HCT116 (cell line): ENCODE measurements at regions not wholly inside any gene's neighbourhood (a gene's known extent, or its start where the extent isn't known, plus 50 kb on each side); places are given as distances from the start of the nearest gene placed in this dataset.

Experiments used
- ATAC-seq: fragments of 200-7000 bp; cut with Tn5 transposase; 2 replicates; pipeline ENCODE4 v1.9.1; 2020; ENCODE audit warnings: mild to moderate bottlenecking, moderate library complexity
- BruUV-seq: library from RNA; stranded (reverse); fragments of 400-500 nt; replicated peaks from 2 replicates; lab custom pipeline; 2021; lab: Mats Ljungman, UMichigan
- CTCF ChIA-PET: fragments of 300-600 bp; sonication (Branson Sonifier 250); formaldehyde crosslinking; loops from one replicate; lab custom pipeline; 2021; ENCODE audit warnings: antibody characterized with exemption; lab: Charles Lee
- POLR2A ChIA-PET: fragments of 300-600, 350-600 bp; sonication (Branson Sonifier 250); formaldehyde crosslinking; loops from one replicate; lab custom pipeline; 2021; ENCODE audit warnings: antibody characterized with exemption; lab: Charles Lee
- RAD21 ChIA-PET, 2 experiments: fragments of 300-600 bp; sonication (Branson Sonifier 250); formaldehyde crosslinking; loops; one replicate each; lab custom pipeline; 2023; ENCODE audit warnings: low total read pairs in 2 of 2; ENCODE audit not compliant: uncharacterized antibody in 2 of 2, unreplicated experiment in 2 of 2, low non-redundant PET in 1 of 2; lab: Charles Lee
- DNase-seq: peaks from one replicate; pipeline ENCODE4 v3.0.0-alpha.2; 2010; ENCODE audit warnings: low read depth, low spot score
- H2AFZ ChIP-seq: fragments of 200-600 bp; shearing (Covaris generic), sonication (generic); 2 replicates; pipeline ENCODE4 v1.6.1; 2017; ENCODE audit warnings: low read depth, mixed run types, mixed read lengths, antibody characterized with exemption, low read length; ENCODE audit not compliant: poor library complexity, severe bottlenecking
- H3K27ac ChIP-seq: 2 replicates; pipeline ENCODE4 v1.5.1; 2012; ENCODE audit warnings: low read depth, low read length
- H3K27me3 ChIP-seq: fragments of 200-600 bp; sonication (generic); 2 replicates; pipeline ENCODE4 v1.6.1; 2016; ENCODE audit warnings: mixed run types, low read length, mixed read lengths; ENCODE audit not compliant: insufficient read depth
- H3K36me3 ChIP-seq, 2 experiments: fragments of 200-500 bp in 1 of 2; fragments of 200-600 bp in 1 of 2; sonication (Bioruptor generic) in 1 of 2; sonication (generic) in 1 of 2; 2 replicates each; pipeline versions ENCODE4 v1.5.1 to v1.6.1; 2014 to 2016; ENCODE audit warnings: low read length in 2 of 2, inconsistent platforms in 1 of 2, mixed read lengths in 1 of 2, mixed run types in 1 of 2; ENCODE audit not compliant: insufficient read depth in 2 of 2, control insufficient read depth in 1 of 2
- H3K4me1 ChIP-seq, 2 experiments: fragments of 200-600 bp in 1 of 2; sonication (generic) in 1 of 2; 2 replicates each; pipeline versions ENCODE4 v1.5.1 to v1.6.1; 2012 to 2017; ENCODE audit warnings: low read length in 2 of 2, inconsistent platforms in 1 of 2, mild to moderate bottlenecking in 1 of 2, mixed read lengths in 1 of 2, mixed run types in 1 of 2, moderate library complexity in 1 of 2; ENCODE audit not compliant: insufficient read depth in 2 of 2, control insufficient read depth in 1 of 2
- H3K4me2 ChIP-seq: fragments of 200-600 bp; sonication (generic); 2 replicates; pipeline ENCODE4 v1.6.1; 2017; ENCODE audit warnings: mixed run types, low read length, mixed read lengths
- H3K4me3 ChIP-seq, 2 experiments: fragments of 200-600 bp in 1 of 2; sonication (generic) in 1 of 2; replicated peaks in 1 of 2; 2 replicates each; pipeline ENCODE4 v1.5.1; 2011 to 2016; ENCODE audit warnings: low read length in 2 of 2, control low read depth in 1 of 2, low read depth in 1 of 2, mild to moderate bottlenecking in 1 of 2, mixed read lengths in 1 of 2, mixed run types in 1 of 2
- H3K79me2 ChIP-seq: fragments of 200-600 bp; sonication (generic); 2 replicates; pipeline ENCODE4 v1.6.1; 2017; ENCODE audit warnings: mild to moderate bottlenecking, mixed run types, low read length, moderate library complexity, mixed read lengths; ENCODE audit not compliant: insufficient read depth
- H3K9ac ChIP-seq: fragments of 200-600 bp; sonication (generic); 2 replicates; pipeline ENCODE4 v1.6.1; 2016; ENCODE audit warnings: low read length, mixed read lengths
- H3K9me2 ChIP-seq: fragments of 200-600 bp; sonication (generic), shearing (Covaris generic); 2 replicates; pipeline ENCODE4 v1.6.1; 2017; ENCODE audit warnings: mixed run types, mild to moderate bottlenecking, moderate library complexity; ENCODE audit not compliant: insufficient read depth
- H3K9me3 ChIP-seq, 2 experiments: fragments of 200-500 bp in 1 of 2; fragments of 200-600 bp in 1 of 2; sonication (Bioruptor generic) in 1 of 2; sonication (generic) in 1 of 2; 2 replicates each; pipeline ENCODE4 v1.6.1; 2014 to 2017; ENCODE audit warnings: low read length in 2 of 2, mixed read lengths in 2 of 2, inconsistent platforms in 1 of 2, low read depth in 1 of 2, mild to moderate bottlenecking in 1 of 2, mixed run types in 1 of 2, moderate library complexity in 1 of 2; ENCODE audit not compliant: control insufficient read depth in 1 of 2, insufficient read depth in 1 of 2
- H4K20me1 ChIP-seq: fragments of 200-600 bp; sonication (generic), shearing (Covaris generic); 2 replicates; pipeline ENCODE4 v1.6.1; 2017; ENCODE audit warnings: mixed run types, mild to moderate bottlenecking, moderate library complexity; ENCODE audit not compliant: insufficient read depth
- CBX3 ChIP-seq: IDR thresholded peaks from 2 replicates; pipeline ENCODE4 v1.6.1; 2012; ENCODE audit warnings: low read depth
- CEBPB ChIP-seq: IDR thresholded peaks from 2 replicates; pipeline ENCODE4 v1.6.1; 2012; ENCODE audit warnings: low read depth
- EGR1 ChIP-seq: IDR thresholded peaks from 2 replicates; pipeline ENCODE4 v1.6.1; 2012; ENCODE audit warnings: low read depth
- ELF1 ChIP-seq: IDR thresholded peaks from 2 replicates; pipeline ENCODE4 v1.6.1; 2012; ENCODE audit warnings: low read depth, borderline replicate concordance
- EZH2phosphoT487 ChIP-seq: fragments of 200-600 bp; IDR thresholded peaks from 2 replicates; pipeline ENCODE4 v1.6.1; 2018; ENCODE audit warnings: antibody characterized with exemption, borderline replicate concordance
- FOSL1 ChIP-seq: IDR thresholded peaks from 2 replicates; pipeline ENCODE4 v1.6.1; 2012; ENCODE audit warnings: low read depth
- JUND ChIP-seq: IDR thresholded peaks from 2 replicates; pipeline ENCODE4 v1.6.1; 2012
- POLR2A ChIP-seq: IDR thresholded peaks from 2 replicates; pipeline ENCODE4 v1.7.0; 2011; ENCODE audit warnings: borderline replicate concordance; ENCODE audit not compliant: insufficient read depth, insufficient read length; ENCODE audit errors: extremely low read depth
- POLR2AphosphoS5 ChIP-seq: IDR thresholded peaks from 2 replicates; pipeline ENCODE4 v1.6.1; 2011; ENCODE audit warnings: mild to moderate bottlenecking, low read depth, low read length, moderate library complexity
- RAD21 ChIP-seq: IDR thresholded peaks from 2 replicates; pipeline ENCODE4 v1.6.1; 2012; ENCODE audit warnings: low read depth, mild to moderate bottlenecking
- SIN3A ChIP-seq: IDR thresholded peaks from 2 replicates; pipeline ENCODE4 v1.6.1; 2012; ENCODE audit warnings: low read depth
- SP1 ChIP-seq: IDR thresholded peaks from 2 replicates; pipeline ENCODE4 v1.6.1; 2012; ENCODE audit warnings: low read depth
- TCF7L2 ChIP-seq: IDR thresholded peaks from 2 replicates; pipeline ENCODE4 v1.7.0; 2011; ENCODE audit warnings: borderline replicate concordance, inconsistent platforms; ENCODE audit not compliant: insufficient read depth, insufficient read length; ENCODE audit errors: extremely low read depth
- YY1 ChIP-seq: IDR thresholded peaks from 2 replicates; pipeline ENCODE4 v1.6.1; 2011; ENCODE audit warnings: low read length, low read depth, moderate library complexity, mild to moderate bottlenecking; ENCODE audit not compliant: insufficient replicate concordance; ENCODE audit errors: extremely low read depth
- ZFX ChIP-seq: fragments of 450-650 bp; IDR thresholded peaks from 2 replicates; pipeline ENCODE4 v1.6.1; 2017
- ZNF274 ChIP-seq: fragments of 200-500 bp; sonication (Bioruptor generic); IDR thresholded peaks from 2 replicates; pipeline ENCODE4 v1.6.1; 2014; ENCODE audit warnings: mild to moderate bottlenecking, low read depth, low read length, inconsistent platforms
- intact Hi-C: fragments of 100-400 bp; cut with micrococcal nuclease; formaldehyde crosslinking; loops from 2 replicates; pipeline ENCODE4 v1.10.0; 2022
- TF ChIP-seq, protein P1 (sequence below): IDR thresholded peaks from 2 replicates; pipeline ENCODE4 v1.6.1; 2012
- TF ChIP-seq, protein P2 (sequence below): IDR thresholded peaks from 2 replicates; pipeline ENCODE4 v1.6.1; 2012; ENCODE audit warnings: low read depth
- TF ChIP-seq, protein P3 (sequence below): IDR thresholded peaks from 2 replicates; pipeline ENCODE4 v1.6.1; 2011; ENCODE audit warnings: mild to moderate bottlenecking, low read length, moderate library complexity; ENCODE audit not compliant: insufficient replicate concordance; ENCODE audit errors: extremely low read depth
- TF ChIP-seq, protein P4 (sequence below): IDR thresholded peaks from 2 replicates; pipeline ENCODE4 v1.6.1; 2012

DNA sequence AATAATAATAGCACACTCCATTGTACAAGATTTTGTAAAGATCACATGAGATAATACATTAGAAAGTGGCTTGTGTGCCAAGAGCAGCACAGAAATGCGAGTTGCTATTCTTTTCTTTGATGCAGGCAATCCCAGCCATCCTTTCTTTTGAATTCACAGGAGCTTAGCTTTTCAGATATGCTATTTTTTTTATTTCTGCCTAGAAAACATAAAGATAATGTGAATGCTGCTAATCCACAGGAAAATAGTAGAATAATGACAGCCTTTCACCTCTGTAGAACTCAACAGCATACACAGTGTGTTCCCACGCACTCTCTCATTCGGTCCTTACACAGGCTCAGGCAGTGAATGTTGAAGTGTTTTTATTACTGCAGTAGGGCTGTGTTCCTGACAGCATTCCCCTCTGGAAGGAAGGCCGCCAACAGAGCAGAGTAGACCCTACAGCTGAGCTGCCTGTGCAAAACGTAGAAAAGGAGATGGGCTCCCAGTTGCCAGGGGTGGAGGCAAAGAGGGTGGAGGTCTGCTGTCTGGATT, 138.8 kb upstream of the TAPT1 start:
- H3K9me2 ChIP-seq = no peaks in the 10 kb centered on the region
- 0 out of 2 replicates have a peak, but pooled peaks cover 8% of the 10 kb centered on the region for H3K27me3 ChIP-seq
- TF ChIP-seq, protein P1, sequence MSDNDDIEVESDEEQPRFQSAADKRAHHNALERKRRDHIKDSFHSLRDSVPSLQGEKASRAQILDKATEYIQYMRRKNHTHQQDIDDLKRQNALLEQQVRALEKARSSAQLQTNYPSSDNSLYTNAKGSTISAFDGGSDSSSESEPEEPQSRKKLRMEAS = no peak
- TF ChIP-seq, protein P2, sequence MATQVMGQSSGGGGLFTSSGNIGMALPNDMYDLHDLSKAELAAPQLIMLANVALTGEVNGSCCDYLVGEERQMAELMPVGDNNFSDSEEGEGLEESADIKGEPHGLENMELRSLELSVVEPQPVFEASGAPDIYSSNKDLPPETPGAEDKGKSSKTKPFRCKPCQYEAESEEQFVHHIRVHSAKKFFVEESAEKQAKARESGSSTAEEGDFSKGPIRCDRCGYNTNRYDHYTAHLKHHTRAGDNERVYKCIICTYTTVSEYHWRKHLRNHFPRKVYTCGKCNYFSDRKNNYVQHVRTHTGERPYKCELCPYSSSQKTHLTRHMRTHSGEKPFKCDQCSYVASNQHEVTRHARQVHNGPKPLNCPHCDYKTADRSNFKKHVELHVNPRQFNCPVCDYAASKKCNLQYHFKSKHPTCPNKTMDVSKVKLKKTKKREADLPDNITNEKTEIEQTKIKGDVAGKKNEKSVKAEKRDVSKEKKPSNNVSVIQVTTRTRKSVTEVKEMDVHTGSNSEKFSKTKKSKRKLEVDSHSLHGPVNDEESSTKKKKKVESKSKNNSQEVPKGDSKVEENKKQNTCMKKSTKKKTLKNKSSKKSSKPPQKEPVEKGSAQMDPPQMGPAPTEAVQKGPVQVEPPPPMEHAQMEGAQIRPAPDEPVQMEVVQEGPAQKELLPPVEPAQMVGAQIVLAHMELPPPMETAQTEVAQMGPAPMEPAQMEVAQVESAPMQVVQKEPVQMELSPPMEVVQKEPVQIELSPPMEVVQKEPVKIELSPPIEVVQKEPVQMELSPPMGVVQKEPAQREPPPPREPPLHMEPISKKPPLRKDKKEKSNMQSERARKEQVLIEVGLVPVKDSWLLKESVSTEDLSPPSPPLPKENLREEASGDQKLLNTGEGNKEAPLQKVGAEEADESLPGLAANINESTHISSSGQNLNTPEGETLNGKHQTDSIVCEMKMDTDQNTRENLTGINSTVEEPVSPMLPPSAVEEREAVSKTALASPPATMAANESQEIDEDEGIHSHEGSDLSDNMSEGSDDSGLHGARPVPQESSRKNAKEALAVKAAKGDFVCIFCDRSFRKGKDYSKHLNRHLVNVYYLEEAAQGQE = no peak
- TF ChIP-seq RAD21 (no peak), ELF1 (no peak), TCF7L2 (no peak), JUND (no peak), CEBPB (no peak), POLR2A (no peak), ZNF274 (no peak), POLR2AphosphoS5 (no peak), FOSL1 (no peak), EGR1 (no peak), YY1 (no peak), CBX3 (no peak), ZFX (no peak), SP1 (no peak), SIN3A (no peak), EZH2phosphoT487 (no peak)
- TF ChIP-seq, protein P3, sequence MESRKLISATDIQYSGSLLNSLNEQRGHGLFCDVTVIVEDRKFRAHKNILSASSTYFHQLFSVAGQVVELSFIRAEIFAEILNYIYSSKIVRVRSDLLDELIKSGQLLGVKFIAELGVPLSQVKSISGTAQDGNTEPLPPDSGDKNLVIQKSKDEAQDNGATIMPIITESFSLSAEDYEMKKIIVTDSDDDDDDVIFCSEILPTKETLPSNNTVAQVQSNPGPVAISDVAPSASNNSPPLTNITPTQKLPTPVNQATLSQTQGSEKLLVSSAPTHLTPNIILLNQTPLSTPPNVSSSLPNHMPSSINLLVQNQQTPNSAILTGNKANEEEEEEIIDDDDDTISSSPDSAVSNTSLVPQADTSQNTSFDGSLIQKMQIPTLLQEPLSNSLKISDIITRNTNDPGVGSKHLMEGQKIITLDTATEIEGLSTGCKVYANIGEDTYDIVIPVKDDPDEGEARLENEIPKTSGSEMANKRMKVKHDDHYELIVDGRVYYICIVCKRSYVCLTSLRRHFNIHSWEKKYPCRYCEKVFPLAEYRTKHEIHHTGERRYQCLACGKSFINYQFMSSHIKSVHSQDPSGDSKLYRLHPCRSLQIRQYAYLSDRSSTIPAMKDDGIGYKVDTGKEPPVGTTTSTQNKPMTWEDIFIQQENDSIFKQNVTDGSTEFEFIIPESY = no peak
- TF ChIP-seq, protein P4, sequence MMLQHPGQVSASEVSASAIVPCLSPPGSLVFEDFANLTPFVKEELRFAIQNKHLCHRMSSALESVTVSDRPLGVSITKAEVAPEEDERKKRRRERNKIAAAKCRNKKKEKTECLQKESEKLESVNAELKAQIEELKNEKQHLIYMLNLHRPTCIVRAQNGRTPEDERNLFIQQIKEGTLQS = no peak
- TF ChIP-seq, all 23 proteins: peak for 0
- Histone ChIP-seq H3K4me2 (no peak overlapping the region), H3K79me2 (no peaks in the 10 kb centered on the region), H3K4me3 (no peak overlapping the region), H3K9me3 (no peaks in the 10 kb centered on the region), H3K9ac (no peak overlapping the region), H3K27ac (no peak overlapping the region), H3K4me1 (no peaks in the 10 kb centered on the region), H3K36me3 (no peaks in the 10 kb centered on the region), H4K20me1 (no peaks in the 10 kb centered on the region), H2AFZ (no peak overlapping the region)
- DNase-seq = no peak
- no TSS peak for BruUV-seq
- intact Hi-C loops = no loop called here
- ChIA-PET CTCF (no interaction called here), POLR2A (no interaction called here), RAD21 (no interaction called here)
- ATAC-seq = no peak
